ENCODE measurements at regions not wholly inside any gene's neighbourhood (a gene's known extent, or its start where the extent isn't known, plus 50 kb on each side); places are given as distances from the start of the nearest gene placed in this dataset.
"Not testable (repeated sequence)": the region's sequence is repeated elsewhere in the genome, so short reads cannot be mapped to it uniquely, and the experiment has no call there.

- no peak for DNase-seq
Observed at GRCh38 chr7:97381815-97382554, 264.5 kb downstream of the SDHAF3 start.

DNA sequence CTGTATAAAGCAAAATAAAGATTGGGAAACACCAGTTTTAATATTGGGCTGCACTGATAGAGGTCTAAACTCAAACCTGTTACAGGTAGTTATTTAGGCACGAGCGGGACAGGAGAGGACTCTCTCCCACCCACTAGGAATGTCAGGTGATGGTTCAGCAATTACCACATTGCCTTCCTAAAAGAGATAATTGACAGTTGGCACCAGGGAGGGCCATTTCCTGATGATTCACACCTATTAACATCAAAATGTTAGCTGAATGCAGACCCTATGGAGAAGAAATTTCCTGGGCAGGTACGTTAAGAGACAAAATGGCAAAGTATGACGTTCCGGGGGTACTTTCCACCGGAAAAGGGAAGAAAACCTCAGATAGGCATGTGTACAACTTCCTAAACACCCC is 272.6 kb downstream of the SDHAF3 start:
- DNase-seq, result no peak

DNA sequence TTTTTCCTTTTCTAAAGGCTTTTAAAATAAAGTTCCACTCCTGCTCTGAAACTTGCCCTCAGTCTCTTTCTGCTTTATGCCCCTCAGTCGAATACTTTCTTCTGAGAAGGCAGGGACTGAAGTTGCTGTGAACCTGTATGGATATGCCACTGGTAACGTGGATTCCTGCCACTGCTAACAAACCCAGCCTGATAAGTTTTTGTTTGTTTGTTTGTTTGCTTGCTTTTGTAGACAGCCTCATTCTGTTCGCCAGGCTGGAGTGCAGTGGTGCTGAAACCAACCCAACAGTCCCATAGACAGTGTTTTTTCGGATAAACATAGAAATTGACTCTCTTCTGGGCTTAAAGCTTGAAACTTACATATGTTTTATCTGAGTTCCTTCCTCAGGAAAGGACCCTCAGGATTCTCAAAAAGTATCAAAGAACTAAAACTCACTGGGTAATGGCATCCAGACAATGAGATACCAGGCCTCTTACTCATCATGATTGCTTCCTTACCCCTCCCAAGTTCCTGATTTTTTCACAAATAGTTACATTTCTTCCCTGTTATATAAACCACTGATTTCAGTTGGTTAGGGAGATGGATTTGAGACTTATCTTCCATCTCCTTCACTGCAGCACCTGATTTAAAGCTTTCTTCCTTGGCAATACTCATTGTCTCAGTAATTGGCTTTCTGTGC is 273.6 kb downstream of the SDHAF3 start:
- DNase-seq, result peak; percentile 48

DNA sequence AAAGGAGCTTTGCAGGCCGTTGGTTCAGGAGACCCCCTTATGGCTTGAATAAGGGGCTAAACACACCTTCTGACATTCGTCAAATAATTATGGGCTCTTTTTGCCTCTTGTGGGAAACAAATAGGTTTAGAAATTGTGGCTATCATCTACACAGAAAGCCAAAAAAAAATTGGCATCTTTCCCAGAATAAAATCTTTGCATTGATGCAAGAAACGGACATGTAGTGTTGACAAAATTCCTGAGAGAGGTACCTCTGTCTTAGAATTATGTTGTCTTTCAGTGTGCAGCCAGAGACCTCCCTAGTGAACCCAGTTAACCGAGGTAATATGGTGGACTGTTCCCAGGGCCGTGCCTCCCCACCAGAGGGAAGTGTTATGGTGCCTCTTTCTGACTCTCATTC is 283.9 kb downstream of the SDHAF3 start:
- DNase-seq, result peak; percentile 18

- DNase-seq, result peak; percentile 24
Observed at GRCh38 chr7:97405835-97406234, 288.3 kb downstream of the SDHAF3 start.

GRCh38 chr7:97407106-97407505 is 289.6 kb downstream of the SDHAF3 start:
- DNase-seq, result no peak

GRCh38 chr7:97409346-97409745 is 291.8 kb downstream of the SDHAF3 start:
- DNase-seq, result no peak

DNA sequence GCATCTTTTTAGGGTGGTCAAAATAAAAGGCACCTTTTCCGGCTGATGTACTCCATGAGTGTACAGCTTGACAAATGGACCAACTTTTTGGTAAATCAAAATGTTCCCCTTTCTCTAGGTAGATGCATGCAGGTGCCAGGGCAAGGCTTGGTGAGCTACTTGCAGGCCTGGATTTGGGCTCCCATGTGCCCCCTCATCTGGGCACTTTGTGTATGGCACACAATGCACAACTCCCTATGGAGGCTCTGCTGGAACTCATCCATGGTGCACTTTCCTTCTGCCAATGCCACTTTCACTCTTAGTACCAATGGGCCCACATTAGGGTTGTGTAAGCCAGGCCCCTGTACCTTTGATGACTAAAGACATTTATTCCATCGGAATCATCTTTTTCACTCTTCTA is 300.8 kb downstream of the SDHAF3 start:
- DNase-seq, result no peak

DNA sequence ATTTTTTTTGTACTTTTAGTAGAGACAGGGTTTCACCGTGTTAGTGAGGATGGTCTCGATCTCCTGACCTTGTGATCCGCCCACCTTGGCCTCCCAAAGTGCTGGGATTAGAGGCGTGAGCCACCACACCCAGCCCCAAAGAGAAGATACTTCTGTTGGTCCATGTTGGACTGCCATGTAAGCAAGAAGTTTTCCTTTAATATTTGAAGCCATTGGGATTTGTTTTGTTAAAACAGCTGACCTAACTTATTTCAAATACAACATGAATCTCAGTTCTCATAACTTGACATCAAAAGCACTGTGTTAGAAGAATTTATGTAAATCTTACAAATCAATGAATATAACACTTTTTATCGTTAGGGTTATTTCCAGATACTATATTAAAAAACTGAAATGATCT is 302.4 kb downstream of the SDHAF3 start:
- no peak for DNase-seq

DNA sequence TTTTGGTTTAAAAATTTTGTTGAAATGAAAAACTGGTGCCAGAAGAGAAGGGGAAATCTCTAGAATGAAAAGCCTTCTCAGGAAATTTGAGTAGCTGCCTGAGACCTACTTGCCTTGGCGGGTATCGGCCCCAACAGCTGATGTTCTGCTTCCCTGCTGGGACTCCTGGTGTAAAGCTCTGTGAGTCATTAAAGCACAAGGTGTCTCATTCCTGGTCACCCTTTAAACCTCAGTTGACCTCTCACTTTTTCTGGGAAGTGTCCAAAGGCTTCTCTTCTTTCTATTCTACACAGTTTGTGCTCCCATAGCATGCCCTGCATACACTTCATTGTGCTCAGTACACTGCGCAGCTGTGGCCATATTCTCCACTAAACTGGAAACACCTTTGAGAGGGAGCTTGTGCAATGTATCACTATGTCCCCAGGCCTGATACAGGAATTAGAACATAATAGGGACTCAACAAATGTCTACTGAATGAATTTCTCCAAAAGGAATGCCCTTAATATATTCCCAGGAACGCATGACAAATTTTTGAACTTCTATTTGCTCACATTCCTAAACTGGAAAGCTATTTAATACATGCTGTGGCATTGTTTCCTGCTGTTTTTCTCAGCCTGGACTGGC is 303.9 kb downstream of the SDHAF3 start:
- peak; percentile 58 for DNase-seq

- DNase-seq, result peak; percentile 38
Observed at GRCh38 chr7:97422046-97422445, 304.5 kb downstream of the SDHAF3 start.

GRCh38 chr7:97430006-97430405 is 301.9 kb upstream of the TAC1 start:
- no peak for DNase-seq

DNA sequence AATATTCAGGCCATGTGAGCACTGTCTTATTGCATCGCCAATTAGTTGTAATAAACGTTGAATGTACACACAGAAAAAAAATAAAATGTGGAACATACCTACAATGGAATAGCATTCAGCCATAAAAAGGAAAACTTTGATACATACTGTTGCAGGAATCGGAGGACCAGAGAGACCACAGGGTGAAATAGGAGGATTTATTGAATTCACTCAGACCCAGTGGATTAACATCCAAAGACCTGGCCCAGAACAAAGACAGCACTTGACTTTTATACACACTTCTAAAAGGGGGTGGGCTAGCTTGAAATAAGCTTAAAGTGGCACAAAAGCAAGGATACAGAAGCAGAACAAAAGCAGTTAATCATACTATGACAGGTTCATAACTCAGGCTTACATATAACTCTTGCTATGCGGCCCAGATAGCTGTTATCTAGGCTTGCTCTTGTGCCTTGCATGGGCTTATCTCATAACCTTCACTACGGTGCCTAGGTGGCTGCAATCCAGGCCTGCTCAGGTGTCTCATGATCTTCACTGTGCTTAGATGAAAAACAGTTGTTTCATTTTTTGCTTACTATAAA is 292.2 kb upstream of the TAC1 start:
- DNase-seq, result no peak

DNA sequence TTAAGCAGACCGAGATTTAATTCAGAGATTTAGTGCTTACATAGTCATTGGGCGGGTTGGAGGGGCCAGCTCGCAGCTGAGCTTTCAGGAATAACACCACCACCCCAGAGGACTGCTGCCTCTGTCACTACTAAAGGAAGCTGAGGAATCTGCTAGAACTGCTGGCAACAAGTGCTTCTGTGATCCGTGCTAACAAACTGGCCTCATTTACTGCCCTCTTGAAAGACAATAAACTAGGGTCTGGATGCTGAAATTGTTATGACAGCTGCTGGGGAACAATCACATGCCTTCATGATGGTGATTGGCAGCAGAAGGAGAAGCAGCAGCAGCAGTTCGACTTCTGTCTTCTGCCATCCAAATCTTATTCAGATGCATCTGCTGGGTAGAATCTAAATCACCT is 285.5 kb upstream of the TAC1 start:
- no peak for DNase-seq

GRCh38 chr7:97449448-97449847 is 282.4 kb upstream of the TAC1 start:
- not testable (repeated sequence) for DNase-seq

DNA sequence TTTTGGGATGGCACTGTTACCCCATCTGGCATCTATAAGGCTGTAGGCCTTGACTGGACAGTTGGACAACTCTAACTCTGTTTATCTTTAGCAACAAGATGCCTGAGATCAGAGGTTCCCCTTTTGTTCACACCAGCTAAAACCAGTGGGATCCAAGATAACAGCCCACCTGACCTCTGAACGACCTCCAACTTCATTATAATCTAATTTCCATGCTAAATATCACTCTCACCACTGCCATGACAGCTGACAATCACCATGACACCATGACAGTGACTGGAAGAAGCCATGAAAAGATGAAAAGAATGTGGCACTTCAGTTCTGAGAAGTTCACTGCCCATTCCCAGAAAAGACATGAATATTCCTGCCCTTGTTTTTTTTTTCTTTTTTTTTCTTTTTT is 281.4 kb upstream of the TAC1 start:
- DNase-seq, result no peak

DNA sequence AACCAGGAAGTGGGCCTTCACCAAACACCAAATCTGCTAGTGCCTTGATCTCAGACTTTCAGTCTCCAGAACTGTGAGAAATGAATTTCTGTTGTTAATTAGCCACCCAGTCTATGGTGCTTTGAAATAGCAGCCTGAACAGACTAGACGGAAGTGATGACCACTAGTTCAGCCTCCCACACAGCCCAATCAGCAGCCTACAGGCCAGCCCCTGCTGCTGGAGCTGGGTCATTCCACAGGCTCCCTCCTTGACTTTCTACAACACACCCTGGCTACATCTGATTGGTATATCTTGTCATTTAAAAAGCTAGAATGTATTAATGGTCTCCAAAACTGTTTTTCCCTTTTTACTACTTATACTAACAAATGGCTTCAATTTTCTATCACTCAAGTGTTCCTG is 277.2 kb upstream of the TAC1 start:
- DNase-seq, result no peak

DNA sequence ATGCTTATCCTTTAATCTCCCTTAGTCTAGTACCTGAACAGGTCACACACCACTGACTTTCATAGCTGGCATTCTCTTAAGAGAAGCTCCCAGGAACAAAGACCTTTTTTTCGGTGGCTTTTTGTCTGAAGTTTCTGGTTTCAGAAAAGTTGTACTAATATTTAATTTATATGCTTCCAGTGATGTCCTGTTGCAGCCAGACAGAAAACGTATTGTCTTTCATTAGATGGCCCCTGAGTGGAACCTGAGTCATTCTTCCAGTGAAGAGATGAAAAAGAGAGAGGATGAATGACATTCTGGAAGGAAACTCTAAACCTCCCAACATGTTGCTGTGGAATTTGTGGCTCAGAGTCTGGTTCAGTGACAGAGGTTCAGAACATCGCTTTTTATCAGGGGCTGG is 274.8 kb upstream of the TAC1 start:
- DNase-seq, result no peak

DNA sequence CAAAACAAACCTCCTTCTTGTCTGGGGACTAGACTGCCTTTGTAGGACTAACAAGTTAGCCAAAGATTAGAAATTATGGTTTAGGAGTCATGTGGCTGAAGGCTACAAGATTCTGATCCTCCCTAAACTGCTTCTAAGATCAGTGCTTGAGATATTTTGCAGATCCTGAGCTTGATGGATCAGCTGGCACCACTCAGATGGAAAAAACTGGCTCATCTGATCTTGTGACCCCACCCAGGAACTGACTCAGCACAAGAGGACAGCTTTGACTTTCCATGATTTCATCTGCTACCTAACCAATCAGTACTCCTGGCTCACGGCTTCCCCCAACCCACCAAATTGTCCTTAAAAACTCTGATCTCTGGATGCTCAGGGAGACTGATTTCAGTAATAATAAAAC is 271.5 kb upstream of the TAC1 start:
- no peak for DNase-seq

GRCh38 chr7:97461596-97461995 is 270.3 kb upstream of the TAC1 start:
- DNase-seq, result no peak

GRCh38 chr7:97466071-97466470 is 265.8 kb upstream of the TAC1 start:
- DNase-seq, result no peak

GRCh38 chr7:97466999-97467740 is 264.7 kb upstream of the TAC1 start:
- no peak for DNase-seq

DNA sequence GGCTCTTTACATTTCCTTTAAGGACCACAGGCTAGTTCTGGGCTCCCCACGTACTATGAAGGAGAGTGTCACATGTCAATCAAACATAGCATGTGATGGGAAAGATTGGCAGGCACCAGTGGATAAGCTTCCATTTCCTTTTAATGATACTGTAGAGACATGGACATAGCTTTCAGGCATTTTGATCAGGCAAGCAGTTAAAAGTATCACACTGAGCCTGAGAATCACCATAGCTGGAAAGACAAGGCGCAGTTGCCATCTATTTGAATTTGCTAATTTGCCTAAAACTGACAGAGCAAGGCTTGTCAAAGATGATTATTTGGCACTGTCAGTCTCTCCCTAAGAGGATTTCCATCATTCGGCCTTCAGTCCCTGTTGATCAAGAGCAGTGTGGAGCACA is 263.4 kb upstream of the TAC1 start:
- no peak for DNase-seq
